Coronary artery (tissue), 2 donors: ENCODE measurements at regions not wholly inside any gene's neighbourhood (a gene's known extent, or its start where the extent isn't known, plus 50 kb on each side); places are given as distances from the start of the nearest gene placed in this dataset.

Experiments used
- DNase-seq: peaks from one replicate; pipeline ENCODE4 v3.0.0-alpha.2; 2017; ENCODE audit warnings: low spot score
- H3K27ac ChIP-seq, 2 donors: fragments of 200-600 bp; sonication (generic); one replicate each; pipeline ENCODE4 v1.5.1; 2016 to 2019
- H3K4me3 ChIP-seq: fragments of 200-600 bp; sonication (generic); 2 replicates; pipeline ENCODE4 v1.5.1; 2016; ENCODE audit warnings: mild to moderate bottlenecking, moderate library complexity
- CTCF ChIP-seq: fragments of 200-600 bp; sonication (generic); IDR thresholded peaks from one replicate; pipeline ENCODE4 v1.5.1; 2019; ENCODE audit warnings: antibody characterized with exemption

DNA sequence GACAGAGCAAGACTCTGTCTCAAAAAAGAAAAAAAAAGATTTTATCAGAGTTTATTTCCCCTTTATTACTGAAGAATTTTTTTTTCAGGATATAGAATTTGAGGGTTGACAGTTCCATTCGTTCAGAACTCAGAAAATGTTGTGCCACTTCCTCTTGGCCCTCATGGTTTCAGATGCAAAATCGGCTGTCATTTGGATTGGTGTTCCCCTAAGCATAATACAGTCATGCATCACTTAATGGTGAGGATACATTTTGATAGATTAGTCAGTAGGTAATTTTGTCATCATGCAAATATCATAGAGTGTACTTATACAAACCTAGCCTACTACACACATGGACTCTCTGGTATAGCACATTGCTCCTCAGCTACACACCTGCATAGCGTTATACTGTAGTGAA is 263.9 kb upstream of the RTL1 start:
- TF ChIP-seq CTCF, result no peak
- no peak for DNase-seq
- Histone ChIP-seq H3K27ac (no peak overlapping the region), H3K4me3 (no peak overlapping the region)

DNA sequence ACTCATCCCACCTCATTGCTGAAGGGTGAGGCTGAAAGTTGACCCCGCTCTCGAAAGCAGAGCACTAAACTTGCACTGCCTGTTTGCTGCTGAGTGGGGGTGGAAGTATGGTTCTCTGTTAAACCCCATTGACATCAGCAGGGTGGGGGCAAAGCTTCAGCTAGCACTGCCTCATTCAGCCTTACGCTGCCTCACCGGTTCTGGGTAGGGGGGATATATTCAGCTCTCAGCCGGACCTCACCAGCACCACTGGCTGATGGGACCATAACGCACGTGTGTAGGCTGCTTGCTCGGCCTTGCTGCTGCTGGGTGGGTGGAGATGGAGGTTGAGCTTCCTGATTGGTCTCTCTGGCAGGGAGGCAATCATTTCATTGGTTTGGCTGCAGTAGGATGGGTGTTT is 265.7 kb upstream of the RTL1 start:
- DNase-seq, result no peak
- H3K27ac ChIP-seq, result no peak overlapping the region
- no peak for TF ChIP-seq CTCF
- H3K4me3 ChIP-seq, result no peak overlapping the region

DNA sequence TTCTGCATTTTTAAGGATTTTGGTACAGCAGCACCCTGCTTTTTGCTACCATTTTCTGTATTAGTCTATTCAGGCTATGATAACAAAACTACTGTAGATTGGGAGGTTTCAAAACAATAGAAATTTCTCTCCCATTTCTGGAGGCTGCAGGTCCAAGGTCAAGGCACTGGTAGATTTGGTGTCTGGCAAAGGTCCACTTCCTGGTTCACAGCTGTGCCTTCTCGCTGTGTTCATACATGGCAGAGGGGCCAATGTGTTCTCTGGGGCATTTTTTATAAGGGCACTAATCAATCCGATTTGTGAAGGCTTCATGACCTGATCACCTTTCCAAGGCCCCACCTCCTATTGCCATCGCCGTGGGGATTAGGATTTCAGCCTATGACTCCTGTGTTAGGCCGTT is 268.1 kb upstream of the RTL1 start:
- DNase-seq, result peak; percentile 31
- H3K4me3 ChIP-seq, result no peak overlapping the region
- H3K27ac ChIP-seq, result no peak overlapping the region
- TF ChIP-seq CTCF, result no peak

DNA sequence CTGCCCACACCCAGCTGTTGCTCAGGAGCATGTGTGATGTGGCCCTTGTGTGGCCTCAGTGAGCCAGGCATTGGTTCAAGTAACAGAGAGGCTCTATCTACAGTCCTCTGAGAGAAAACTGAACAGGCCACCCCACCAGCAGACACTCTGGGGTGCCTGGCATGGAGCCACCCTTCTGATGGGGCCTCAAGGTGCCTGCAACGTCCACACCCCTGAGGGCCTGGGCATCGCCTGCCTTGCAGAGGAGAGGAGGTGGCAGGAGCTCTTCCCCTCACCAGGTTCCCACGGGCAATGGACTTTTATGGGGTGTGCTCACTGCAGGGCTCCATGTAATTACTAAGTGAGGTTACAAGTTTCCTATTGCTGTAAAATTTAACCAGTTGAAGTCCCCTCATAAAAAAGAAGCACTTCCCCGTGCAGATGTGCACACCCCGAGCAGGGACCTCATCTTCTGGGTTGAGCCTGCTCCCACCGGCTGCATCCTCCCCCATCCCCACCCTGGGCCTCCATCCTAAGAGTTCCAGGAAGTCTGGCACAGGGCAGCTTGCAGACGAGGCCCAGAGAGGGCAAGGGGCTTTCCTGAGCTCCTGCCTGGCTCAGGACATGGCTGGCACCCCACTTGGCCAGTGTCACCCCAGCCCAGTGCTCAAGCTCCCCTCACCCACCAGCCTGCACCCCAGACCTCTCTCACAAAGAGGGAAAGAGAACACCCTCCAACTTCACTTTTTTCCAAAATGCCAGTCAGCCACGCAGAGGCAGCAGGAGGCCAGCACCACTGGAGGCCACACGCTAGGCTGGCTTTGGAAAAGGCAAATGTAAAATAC is 270.4 kb upstream of the RTL1 start:
- no peak for TF ChIP-seq CTCF
- peak; percentile 53 for DNase-seq

DNA sequence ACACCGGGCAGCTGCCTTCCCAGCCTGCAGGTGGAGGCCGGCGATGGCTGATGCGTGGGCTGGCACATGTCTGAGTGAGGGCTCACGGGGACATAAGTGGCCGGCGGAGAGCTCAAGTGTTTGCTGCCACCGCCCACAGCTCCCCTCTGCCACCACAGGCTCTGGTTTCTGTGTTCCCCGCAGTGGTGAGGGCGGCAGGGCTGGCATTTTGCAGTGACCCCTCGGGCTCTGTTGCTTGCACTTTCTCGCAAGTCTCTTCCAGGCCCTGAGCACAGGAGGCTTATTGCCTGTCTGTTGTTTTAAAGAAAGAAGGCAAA is 271.0 kb upstream of the RTL1 start:
- peak; percentile 55 for DNase-seq
- H3K4me3 ChIP-seq, result no peak overlapping the region
- no peak overlapping the region for H3K27ac ChIP-seq
- TF ChIP-seq CTCF, result no peak

More for the DNA sequence above, 270.4 kb upstream of the RTL1 start:
- H3K4me3 ChIP-seq, result no peak overlapping the region
- no peak overlapping the region for H3K27ac ChIP-seq

GRCh38 chr14:101174980-101175606 is 271.6 kb upstream of the RTL1 start:
- no peak overlapping the region for H3K4me3 ChIP-seq
- TF ChIP-seq CTCF, result no peak
- DNase-seq, result peak; percentile 55
- H3K27ac ChIP-seq, result no peak overlapping the region
